ENCODE measurements at regions not wholly inside any gene's neighbourhood (a gene's known extent, or its start where the extent isn't known, plus 50 kb on each side); places are given as distances from the start of the nearest gene placed in this dataset.

DNA sequence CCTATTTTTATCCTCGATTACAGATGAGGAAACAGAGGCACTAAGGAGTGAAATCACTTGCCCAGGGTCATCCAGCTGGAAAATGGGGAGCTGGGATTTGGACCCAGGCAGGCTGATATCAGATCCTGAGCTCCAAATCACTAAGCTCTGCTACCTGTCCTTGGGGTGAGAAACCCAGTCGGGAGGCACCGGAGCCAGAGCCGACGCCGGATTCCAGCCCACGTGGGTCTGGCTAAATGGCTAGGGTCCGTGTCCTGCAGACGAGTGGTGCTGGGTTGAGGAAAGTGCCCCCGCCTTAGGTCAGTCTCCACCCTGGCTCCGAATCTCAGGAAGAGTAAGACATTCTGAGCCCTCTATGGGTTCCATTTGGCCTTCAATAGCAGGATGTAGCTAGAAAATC lies 61.3 kb upstream of the GGTA1 start:
- TF ChIP-seq, protein P1, sequence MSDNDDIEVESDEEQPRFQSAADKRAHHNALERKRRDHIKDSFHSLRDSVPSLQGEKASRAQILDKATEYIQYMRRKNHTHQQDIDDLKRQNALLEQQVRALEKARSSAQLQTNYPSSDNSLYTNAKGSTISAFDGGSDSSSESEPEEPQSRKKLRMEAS (IDR thresholded peaks at IDR 0.05), result no peak
- no peak for TF ChIP-seq EGR1 (IDR thresholded peaks at IDR 0.05; ENCODE audit: borderline replicate concordance, low read depth, low read length)
- no peak for TF ChIP-seq POLR2A (IDR thresholded peaks at IDR 0.05; ENCODE audit: control extremely low read depth in 1 of 2, low read depth in 2 of 2, low read length in 2 of 2)
- TF ChIP-seq, protein P2, sequence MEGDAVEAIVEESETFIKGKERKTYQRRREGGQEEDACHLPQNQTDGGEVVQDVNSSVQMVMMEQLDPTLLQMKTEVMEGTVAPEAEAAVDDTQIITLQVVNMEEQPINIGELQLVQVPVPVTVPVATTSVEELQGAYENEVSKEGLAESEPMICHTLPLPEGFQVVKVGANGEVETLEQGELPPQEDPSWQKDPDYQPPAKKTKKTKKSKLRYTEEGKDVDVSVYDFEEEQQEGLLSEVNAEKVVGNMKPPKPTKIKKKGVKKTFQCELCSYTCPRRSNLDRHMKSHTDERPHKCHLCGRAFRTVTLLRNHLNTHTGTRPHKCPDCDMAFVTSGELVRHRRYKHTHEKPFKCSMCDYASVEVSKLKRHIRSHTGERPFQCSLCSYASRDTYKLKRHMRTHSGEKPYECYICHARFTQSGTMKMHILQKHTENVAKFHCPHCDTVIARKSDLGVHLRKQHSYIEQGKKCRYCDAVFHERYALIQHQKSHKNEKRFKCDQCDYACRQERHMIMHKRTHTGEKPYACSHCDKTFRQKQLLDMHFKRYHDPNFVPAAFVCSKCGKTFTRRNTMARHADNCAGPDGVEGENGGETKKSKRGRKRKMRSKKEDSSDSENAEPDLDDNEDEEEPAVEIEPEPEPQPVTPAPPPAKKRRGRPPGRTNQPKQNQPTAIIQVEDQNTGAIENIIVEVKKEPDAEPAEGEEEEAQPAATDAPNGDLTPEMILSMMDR (IDR thresholded peaks at IDR 0.05; ENCODE audit: control extremely low read depth in 1 of 3, insufficient read depth in 1 of 3, low read depth in 1 of 3, low read length in 3 of 3), result no peak
- no peak for TF ChIP-seq TEAD4 (IDR thresholded peaks at IDR 0.05; ENCODE audit: low read depth, low read length)
- TF ChIP-seq SIN3A (conservative IDR thresholded peaks at IDR 0.05 in 1 of 2, IDR thresholded peaks at IDR 0.05 in 1 of 2; ENCODE audit: low read depth in 1 of 2, low read length in 2 of 2), result no peak
- TF ChIP-seq SUZ12 (IDR thresholded peaks at IDR 0.05; ENCODE audit: low read length), result no peak
- no peak for TF ChIP-seq POLR2AphosphoS5 (IDR thresholded peaks at IDR 0.05; ENCODE audit: low read depth, low read length)
- TF ChIP-seq EP300 (IDR thresholded peaks at IDR 0.05; ENCODE audit: borderline replicate concordance in 1 of 2, low read depth in 2 of 2, low read length in 2 of 2), result no peak
- no peak for TF ChIP-seq MAFK (IDR thresholded peaks at IDR 0.05; ENCODE audit: low read depth, low read length)
- TF ChIP-seq SIRT6 (IDR thresholded peaks at IDR 0.05; ENCODE audit: low read length), result no peak
- no peak for TF ChIP-seq GABPA (IDR thresholded peaks at IDR 0.05; ENCODE audit: borderline replicate concordance, insufficient read depth, low read length)
